PFSK-1 (cell line): ENCODE measurements at regions not wholly inside any gene's neighbourhood (a gene's known extent, or its start where the extent isn't known, plus 50 kb on each side); places are given as distances from the start of the nearest gene placed in this dataset.

Experiments
- FOXP2 ChIP-seq: optimal IDR thresholded peaks from 2 replicates; pipeline ENCODE3; 2011; ENCODE audit warnings: borderline replicate concordance, control low read depth, inconsistent platforms; ENCODE audit not compliant: insufficient read depth; ENCODE audit errors: extremely low read length, extremely low read depth
- POLR2AphosphoS5 ChIP-seq: IDR thresholded peaks from 2 replicates; pipeline ENCODE4 v1.6.1; 2012; ENCODE audit warnings: low read depth, mild to moderate bottlenecking, control low read depth, low read length, moderate library complexity
- REST ChIP-seq, 2 experiments: IDR thresholded peaks; 2 replicates each; pipeline versions ENCODE4 v1.6.1 to v1.8.0; 2011 to 2012; ENCODE audit warnings: low read depth in 2 of 2, low read length in 2 of 2, control low read depth in 1 of 2, inconsistent platforms in 1 of 2, mild to moderate bottlenecking in 1 of 2, moderate library complexity in 1 of 2; ENCODE audit not compliant: insufficient read depth in 1 of 2
- SIN3A ChIP-seq: IDR thresholded peaks from 2 replicates; pipeline ENCODE4 v1.6.1; 2012; ENCODE audit warnings: mild to moderate bottlenecking, low read length, moderate library complexity, borderline replicate concordance; ENCODE audit not compliant: insufficient read depth
- TAF1 ChIP-seq: IDR thresholded peaks from 2 replicates; pipeline ENCODE4 v1.6.1; 2012; ENCODE audit warnings: low read length, control low read depth, borderline replicate concordance; ENCODE audit not compliant: insufficient read depth

DNA sequence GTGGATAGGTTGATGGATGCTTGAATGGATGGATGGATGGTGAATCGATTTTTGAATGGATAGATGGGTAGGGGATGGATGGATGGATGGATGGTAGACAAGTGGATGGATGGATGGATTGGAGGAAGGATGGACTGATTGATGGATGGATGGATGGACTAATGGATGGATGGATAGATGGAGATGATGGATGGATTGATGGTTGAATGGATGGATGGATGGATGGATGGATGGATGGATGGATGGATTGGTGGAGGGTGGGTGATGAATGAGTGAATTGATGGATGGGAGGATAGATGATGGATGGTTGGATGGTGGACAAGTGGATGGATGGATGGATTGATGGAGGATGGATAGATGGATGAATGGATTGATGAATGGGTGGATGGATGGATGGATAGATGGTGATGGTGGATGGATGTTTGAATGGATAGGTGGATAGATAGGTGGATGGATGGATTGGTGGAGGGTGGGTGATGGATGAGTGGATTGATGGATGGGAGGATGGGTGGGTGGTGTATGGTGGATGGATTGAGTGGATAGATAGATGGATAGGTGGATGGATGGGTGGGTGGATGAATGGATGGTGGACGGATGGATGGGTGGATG, 1140.9 kb downstream of the BRD1 start:
- TF ChIP-seq TAF1 = no peak
- no peak for TF ChIP-seq REST (IDR thresholded peaks at IDR 0.05; ENCODE audit: insufficient read depth in 1 of 2, low read depth in 2 of 2, low read length in 2 of 2)
- no peak for TF ChIP-seq FOXP2
- TF ChIP-seq POLR2AphosphoS5 = no peak
- TF ChIP-seq SIN3A = no peak

DNA sequence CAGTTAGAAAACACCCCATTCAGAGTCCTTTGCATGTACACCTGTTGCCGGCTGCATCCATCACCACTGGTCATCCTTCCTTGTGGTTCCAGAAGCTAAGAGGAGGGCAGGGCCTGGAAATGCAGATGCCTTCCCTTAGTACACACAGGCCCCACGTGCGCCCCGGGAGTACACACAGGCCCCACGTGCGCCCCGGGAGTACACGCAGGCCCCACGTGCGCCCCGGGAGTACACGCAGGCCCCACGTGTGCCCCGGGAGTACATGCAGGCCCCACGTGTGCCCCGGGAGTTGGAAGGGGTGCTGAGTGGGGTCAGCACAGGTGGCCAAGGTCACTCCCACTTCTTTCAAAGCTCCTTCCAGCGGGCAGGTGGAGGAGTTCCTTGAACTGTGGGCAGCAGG, 1141.9 kb downstream of the BRD1 start:
- TF ChIP-seq FOXP2 (no peak), REST (IDR thresholded peaks at IDR 0.05; ENCODE audit: insufficient read depth in 1 of 2, low read depth in 2 of 2, low read length in 2 of 2) (no peak), POLR2AphosphoS5 (no peak), TAF1 (no peak), SIN3A (no peak)

DNA sequence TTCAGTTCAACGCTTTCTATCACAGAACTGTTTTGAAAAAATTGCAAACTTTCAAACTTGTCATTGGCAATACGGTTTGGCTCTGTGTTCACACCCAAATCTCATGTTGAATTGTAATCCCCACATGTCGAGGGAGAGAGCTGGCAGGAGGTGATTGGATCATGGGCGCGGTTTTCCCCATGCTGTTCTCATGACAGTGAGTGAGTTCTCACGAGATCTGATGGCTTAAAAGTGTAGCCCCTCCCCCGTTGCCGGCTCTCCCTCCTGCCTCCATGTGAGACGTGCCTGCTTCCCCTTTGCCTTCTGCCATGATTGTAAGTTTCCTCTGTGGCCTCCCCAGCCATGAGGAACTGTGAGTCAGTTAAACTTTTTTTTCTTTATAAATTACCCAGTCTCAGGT, 1144.0 kb downstream of the BRD1 start:
- TF ChIP-seq SIN3A = no peak
- TF ChIP-seq REST (IDR thresholded peaks at IDR 0.05; ENCODE audit: insufficient read depth in 1 of 2, low read depth in 2 of 2, low read length in 2 of 2) = no peak
- TF ChIP-seq POLR2AphosphoS5 = no peak
- TF ChIP-seq FOXP2 = no peak
- no peak for TF ChIP-seq TAF1

- TF ChIP-seq SIN3A (no peak), TAF1 (no peak), POLR2AphosphoS5 (no peak), FOXP2 (no peak), REST (IDR thresholded peaks at IDR 0.05; ENCODE audit: insufficient read depth in 1 of 2, low read depth in 2 of 2, low read length in 2 of 2) (no peak)
Observed at GRCh38 chr22:48682504-48682903, 1145.2 kb downstream of the BRD1 start.
